Amniotic stem cell (primary cell): ENCODE measurements at regions not wholly inside any gene's neighbourhood (a gene's known extent, or its start where the extent isn't known, plus 50 kb on each side); places are given as distances from the start of the nearest gene placed in this dataset.
"Not testable (repeated sequence)": the region's sequence is repeated elsewhere in the genome, so short reads cannot be mapped to it uniquely, and the experiment has no call there.

ENCODE experiments used
- DNase-seq: peaks from one replicate; lab custom pipeline; 2025; lab: John Stamatoyannopoulos, UW

GRCh38 chr3:145915787-145916186 lies 245.2 kb downstream of the PLOD2 start:
- DNase-seq: no peak

GRCh38 chr3:145927736-145928135 lies 233.2 kb downstream of the PLOD2 start:
- not testable (repeated sequence) for DNase-seq

GRCh38 chr3:145936971-145937370 lies 224.0 kb downstream of the PLOD2 start:
- no peak for DNase-seq

GRCh38 chr3:145939431-145939830 lies 221.6 kb downstream of the PLOD2 start:
- DNase-seq: no peak

GRCh38 chr3:145942052-145942451 lies 218.9 kb downstream of the PLOD2 start:
- no peak for DNase-seq

- DNase-seq: no peak
These were observed 217.0 kb downstream of the PLOD2 start for GRCh38 chr3:145943952-145944351.

GRCh38 chr3:145951441-145951840 lies 209.5 kb downstream of the PLOD2 start:
- DNase-seq: no peak

GRCh38 chr3:145952536-145952935 lies 208.4 kb downstream of the PLOD2 start:
- no peak for DNase-seq

- DNase-seq: no peak
These were observed 207.7 kb downstream of the PLOD2 start for GRCh38 chr3:145953316-145953715.

- DNase-seq: no peak
These were observed 201.4 kb downstream of the PLOD2 start for GRCh38 chr3:145959457-145960088.

GRCh38 chr3:145963111-145963510 lies 197.9 kb downstream of the PLOD2 start:
- DNase-seq: no peak

GRCh38 chr3:145967043-145967442 lies 193.9 kb downstream of the PLOD2 start:
- DNase-seq: no peak

- DNase-seq: no peak
These were observed 189.8 kb downstream of the PLOD2 start for GRCh38 chr3:145971186-145971585.

- no peak for DNase-seq
These were observed 188.1 kb downstream of the PLOD2 start for GRCh38 chr3:145972851-145973250.

GRCh38 chr3:145981056-145981455 lies 179.9 kb downstream of the PLOD2 start:
- DNase-seq: no peak

- no peak for DNase-seq
These were observed 177.9 kb downstream of the PLOD2 start for GRCh38 chr3:145983101-145983500.
